HEK293 (cell line): ENCODE measurements at regions not wholly inside any gene's neighbourhood (a gene's known extent, or its start where the extent isn't known, plus 50 kb on each side); places are given as distances from the start of the nearest gene placed in this dataset.

Experiments
- CTCF ChIA-PET: fragments of 350-600 bp; formaldehyde crosslinking; extraction: SDS; loops from one replicate; lab custom pipeline; 2021; ENCODE audit warnings: antibody characterized with exemption; lab: Yijun Ruan, JAX
- POLR2A ChIA-PET: fragments of 300-600 bp; formaldehyde crosslinking; extraction: SDS; loops from one replicate; lab custom pipeline; 2020; ENCODE audit warnings: antibody characterized with exemption, inconsistent platforms; lab: Yijun Ruan, JAX
- H3K27ac ChIP-seq: fragments of 200-500 bp; sonication (Bioruptor generic); 2 replicates; pipeline ENCODE4 v1.5.1; 2014; ENCODE audit warnings: low read depth, low read length, control low read depth, inconsistent platforms; ENCODE audit errors: extremely low read depth
- H3K36me3 ChIP-seq, 2 experiments: fragments of 200-500 bp in 1 of 2; sonication (Bioruptor generic) in 1 of 2; 1 replicate in 1 of 2; 2 replicates in 1 of 2; pipeline ENCODE4 v1.5.1; 2014 to 2017; ENCODE audit warnings: inconsistent platforms in 2 of 2, low read length in 2 of 2; ENCODE audit not compliant: control insufficient read depth in 2 of 2, insufficient read depth in 1 of 2
- H3K4me1 ChIP-seq: fragments of 200-500 bp; sonication (Bioruptor generic); 2 replicates; pipeline ENCODE4 v1.5.1; 2014; ENCODE audit warnings: mild to moderate bottlenecking, low read length, inconsistent platforms; ENCODE audit not compliant: control insufficient read depth, insufficient read depth
- H3K4me3 ChIP-seq: 2 replicates; pipeline ENCODE4 v1.5.1; 2011; ENCODE audit warnings: low read depth, mild to moderate bottlenecking, control low read depth, low read length, moderate library complexity
- H3K9me3 ChIP-seq: fragments of 200-500 bp; sonication (Bioruptor generic); 2 replicates; pipeline ENCODE4 v1.5.1; 2014; ENCODE audit warnings: low read depth, low read length, inconsistent platforms; ENCODE audit not compliant: control insufficient read depth, insufficient read depth
- BCL11B ChIP-seq: fragments of 450-650 bp; formaldehyde crosslinking; IDR thresholded peaks from 2 replicates; pipeline ENCODE4 v1.5.1; 2016; ENCODE audit warnings: low read depth, missing biosample characterization, missing genetic modification characterization
- ELK4 ChIP-seq: IDR thresholded peaks from 2 replicates; pipeline ENCODE4 v1.6.1; 2011; ENCODE audit warnings: mild to moderate bottlenecking, low read depth, low read length, borderline replicate concordance
- GLIS1 ChIP-seq: fragments of 450-650 bp; formaldehyde crosslinking; IDR thresholded peaks from 2 replicates; pipeline ENCODE4 v1.5.1; 2016; ENCODE audit warnings: missing biosample characterization, missing genetic modification characterization
- REST ChIP-seq: fragments of 450-650 bp; formaldehyde crosslinking; IDR thresholded peaks from 2 replicates; pipeline ENCODE4 v1.5.1; 2016; ENCODE audit warnings: missing biosample characterization, missing genetic modification characterization
- SALL2 ChIP-seq: fragments of 450-650 bp; formaldehyde crosslinking; IDR thresholded peaks from 2 replicates; pipeline ENCODE4 v1.5.0; 2017; ENCODE audit warnings: missing biosample characterization, mild to moderate bottlenecking, missing genetic modification characterization, borderline replicate concordance
- ZBTB48 ChIP-seq: fragments of 450-650 bp; formaldehyde crosslinking; IDR thresholded peaks from 2 replicates; pipeline ENCODE4 v1.5.1; 2016; ENCODE audit warnings: missing biosample characterization, missing genetic modification characterization
- ZBTB6 ChIP-seq: fragments of 450-650 bp; formaldehyde crosslinking; IDR thresholded peaks from 2 replicates; pipeline ENCODE4 v1.5.1; 2017; ENCODE audit warnings: missing biosample characterization, missing genetic modification characterization
- ZBTB7A ChIP-seq: fragments of 450-650 bp; formaldehyde crosslinking; IDR thresholded peaks from 2 replicates; pipeline ENCODE4 v1.5.1; 2016; ENCODE audit warnings: low read depth, missing biosample characterization, missing genetic modification characterization
- ZEB2 ChIP-seq: fragments of 450-650 bp; formaldehyde crosslinking; IDR thresholded peaks from 2 replicates; pipeline ENCODE4 v1.5.1; 2016; ENCODE audit warnings: missing biosample characterization, missing genetic modification characterization
- ZNF121 ChIP-seq: fragments of 450-650 bp; formaldehyde crosslinking; IDR thresholded peaks from 2 replicates; pipeline ENCODE4 v1.5.1; 2016; ENCODE audit warnings: missing biosample characterization, missing genetic modification characterization
- ZNF140 ChIP-seq: fragments of 450-650 bp; formaldehyde crosslinking; IDR thresholded peaks from 2 replicates; pipeline ENCODE4 v1.5.1; 2016; ENCODE audit warnings: missing biosample characterization, missing genetic modification characterization
- ZNF146 ChIP-seq: fragments of 450-650 bp; formaldehyde crosslinking; IDR thresholded peaks from 2 replicates; pipeline ENCODE4 v1.5.1; 2016; ENCODE audit warnings: missing biosample characterization, missing genetic modification characterization
- ZNF157 ChIP-seq: fragments of 450-650 bp; formaldehyde crosslinking; IDR thresholded peaks from 2 replicates; pipeline ENCODE4 v1.5.1; 2016; ENCODE audit warnings: missing biosample characterization, missing genetic modification characterization
- ZNF214 ChIP-seq: fragments of 450-650 bp; formaldehyde crosslinking; IDR thresholded peaks from 2 replicates; pipeline ENCODE4 v1.5.1; 2017; ENCODE audit warnings: missing biosample characterization, mild to moderate bottlenecking, missing genetic modification characterization, borderline replicate concordance
- ZNF221 ChIP-seq: fragments of 450-650 bp; formaldehyde crosslinking; IDR thresholded peaks from 2 replicates; pipeline ENCODE4 v1.5.1; 2017; ENCODE audit warnings: missing biosample characterization, missing genetic modification characterization, borderline replicate concordance
- ZNF223 ChIP-seq: fragments of 450-650 bp; formaldehyde crosslinking; IDR thresholded peaks from 2 replicates; pipeline ENCODE4 v1.5.1; 2016; ENCODE audit warnings: missing biosample characterization, missing genetic modification characterization
- ZNF23 ChIP-seq: fragments of 450-650 bp; formaldehyde crosslinking; IDR thresholded peaks from 2 replicates; pipeline ENCODE4 v1.5.1; 2016; ENCODE audit warnings: missing biosample characterization, missing genetic modification characterization, borderline replicate concordance
- ZNF248 ChIP-seq: fragments of 450-650 bp; formaldehyde crosslinking; IDR thresholded peaks from 2 replicates; pipeline ENCODE4 v1.5.1; 2017; ENCODE audit warnings: missing biosample characterization, missing genetic modification characterization
- ZNF324 ChIP-seq: fragments of 450-650 bp; formaldehyde crosslinking; IDR thresholded peaks from 2 replicates; pipeline ENCODE4 v1.5.1; 2016; ENCODE audit warnings: missing biosample characterization, missing genetic modification characterization
- ZNF366 ChIP-seq: fragments of 450-650 bp; formaldehyde crosslinking; conservative IDR thresholded peaks from 2 replicates; pipeline ENCODE4 v1.5.1; 2016; ENCODE audit warnings: missing biosample characterization, missing genetic modification characterization
- ZNF433 ChIP-seq: fragments of 450-650 bp; formaldehyde crosslinking; IDR thresholded peaks from 2 replicates; pipeline ENCODE4 v1.5.1; 2016; ENCODE audit warnings: missing biosample characterization, missing genetic modification characterization, low read depth
- ZNF473 ChIP-seq: fragments of 450-650 bp; formaldehyde crosslinking; IDR thresholded peaks from 2 replicates; pipeline ENCODE4 v1.5.1; 2017; ENCODE audit warnings: missing biosample characterization, missing genetic modification characterization
- ZNF48 ChIP-seq: fragments of 450-650 bp; formaldehyde crosslinking; IDR thresholded peaks from 2 replicates; pipeline ENCODE4 v1.5.1; 2016; ENCODE audit warnings: missing biosample characterization, missing genetic modification characterization
- ZNF514 ChIP-seq: fragments of 450-650 bp; formaldehyde crosslinking; IDR thresholded peaks from 2 replicates; pipeline ENCODE4 v1.5.1; 2016; ENCODE audit warnings: missing biosample characterization, missing genetic modification characterization
- ZNF521 ChIP-seq: fragments of 450-650 bp; formaldehyde crosslinking; IDR thresholded peaks from 2 replicates; pipeline ENCODE4 v1.5.1; 2017; ENCODE audit warnings: missing biosample characterization, mild to moderate bottlenecking, missing genetic modification characterization
- ZNF629 ChIP-seq: fragments of 450-650 bp; formaldehyde crosslinking; IDR thresholded peaks from 2 replicates; pipeline ENCODE4 v1.5.1; 2017; ENCODE audit warnings: missing biosample characterization, missing genetic modification characterization
- ZNF654 ChIP-seq: fragments of 450-650 bp; formaldehyde crosslinking; IDR thresholded peaks from 2 replicates; pipeline ENCODE4 v1.5.1; 2016; ENCODE audit warnings: low read depth, missing biosample characterization, missing genetic modification characterization
- ZNF707 ChIP-seq: fragments of 450-650 bp; formaldehyde crosslinking; IDR thresholded peaks from 2 replicates; pipeline ENCODE4 v1.5.1; 2016; ENCODE audit warnings: missing biosample characterization, missing genetic modification characterization
- ZNF777 ChIP-seq: fragments of 450-650 bp; formaldehyde crosslinking; IDR thresholded peaks from 2 replicates; pipeline ENCODE4 v1.5.1; 2017; ENCODE audit warnings: missing biosample characterization, missing genetic modification characterization, borderline replicate concordance
- ZNF837 ChIP-seq: fragments of 450-650 bp; formaldehyde crosslinking; IDR thresholded peaks from 2 replicates; pipeline ENCODE4 v1.5.1; 2016; ENCODE audit warnings: missing biosample characterization, missing genetic modification characterization

GRCh38 chr4:41431276-41431675, 106.7 kb upstream of the LIMCH1 start:
- Histone ChIP-seq H3K27ac (no peak overlapping the region), H3K4me3 (no peak overlapping the region), H3K9me3 (no peaks in the 10 kb centered on the region), H3K36me3 (no peaks in the 10 kb centered on the region), H3K4me1 (peaks cover 5% of the 10 kb centered on the region)
- POLR2A ChIA-PET: no interaction called here
- no peak for TF ChIP-seq ZNF140 (tag by site-specific recombination)
- no peak for TF ChIP-seq ZNF473 (tag by site-specific recombination)
- TF ChIP-seq ZNF514: no peak
- TF ChIP-seq ZEB2 (tag by site-specific recombination): no peak
- TF ChIP-seq ZBTB7A (tag by site-specific recombination): no peak
- no peak for TF ChIP-seq ZNF248 (tag by site-specific recombination)
- TF ChIP-seq ZNF324 (tag by site-specific recombination): no peak
- CTCF ChIA-PET: interaction anchor here (0.6 kb wide), 1 partner anchor 33 kb away, joined by 5 read pairs; no protein-coding TSS in a partner anchor

GRCh38 chr4:41432219-41432618, 105.7 kb upstream of the LIMCH1 start:
- H3K9me3 ChIP-seq: no peaks in the 10 kb centered on the region
- H3K27ac ChIP-seq: no peak overlapping the region
- TF ChIP-seq ZBTB48 (tag by site-specific recombination) (no peak), ZNF366 (tag by site-specific recombination) (no peak), ZNF837 (no peak), ZBTB6 (tag by site-specific recombination) (no peak), ZNF146 (tag by site-specific recombination) (no peak), ZNF777 (tag by site-specific recombination) (no peak), GLIS1 (tag by site-specific recombination) (no peak), ZNF521 (tag by site-specific recombination) (no peak), ZNF157 (no peak), ZNF654 (tag by site-specific recombination) (no peak), ELK4 (no peak), ZNF23 (tag by site-specific recombination) (no peak), ZNF48 (tag by site-specific recombination) (no peak), SALL2 (tag by site-specific recombination) (no peak), ZNF221 (tag by site-specific recombination) (no peak)
- H3K36me3 ChIP-seq: no peaks in the 10 kb centered on the region
- ChIA-PET POLR2A (no interaction called here), CTCF (no interaction called here)
- no peak overlapping the region for H3K4me3 ChIP-seq
- H3K4me1 ChIP-seq: no peaks in the 10 kb centered on the region; the same call in 1 of the 2 replicates

GRCh38 chr4:41432881-41433280, 105.1 kb upstream of the LIMCH1 start:
- Histone ChIP-seq H3K4me1 (no peaks in the 10 kb centered on the region; the same call in 1 of the 2 replicates), H3K4me3 (no peak overlapping the region), H3K9me3 (no peaks in the 10 kb centered on the region), H3K27ac (no peak overlapping the region), H3K36me3 (no peaks in the 10 kb centered on the region)
- POLR2A ChIA-PET: no interaction called here
- CTCF ChIA-PET: no interaction called here
- no peak for TF ChIP-seq ZNF223 (tag by site-specific recombination)
- TF ChIP-seq BCL11B (tag by site-specific recombination): no peak
- no peak for TF ChIP-seq ZNF121 (tag by site-specific recombination)
- TF ChIP-seq ZBTB7A (tag by site-specific recombination): no peak
- TF ChIP-seq ZNF433 (tag by site-specific recombination): no peak
- no peak for TF ChIP-seq ZNF707 (tag by site-specific recombination)
- TF ChIP-seq ZNF214: no peak
- TF ChIP-seq ZNF629: no peak
- TF ChIP-seq REST (tag by site-specific recombination): no peak
